ENCODE measurements at regions not wholly inside any gene's neighbourhood (a gene's known extent, or its start where the extent isn't known, plus 50 kb on each side); places are given as distances from the start of the nearest gene placed in this dataset.
"Not testable (repeated sequence)": the region's sequence is repeated elsewhere in the genome, so short reads cannot be mapped to it uniquely, and the experiment has no call there.

- Mint-ChIP-seq H3K27me3 (ENCODE audit: insufficient read depth, unreplicated experiment) (no peaks in the 10 kb centered on the region), H3K36me3 (ENCODE audit: insufficient read depth, unreplicated experiment) (no peaks in the 10 kb centered on the region), H3K4me3 (ENCODE audit: unreplicated experiment) (no peak overlapping the region), H3K27ac (ENCODE audit: low read depth, unreplicated experiment) (no peak overlapping the region), H3K9me3 (ENCODE audit: unreplicated experiment) (no peaks in the 10 kb centered on the region), H3K4me1 (ENCODE audit: insufficient read depth, unreplicated experiment) (no peaks in the 10 kb centered on the region)
- no peak for TF ChIP-seq CTCF (IDR thresholded peaks at IDR 0.05; ENCODE audit: unreplicated experiment)
- CTCF ChIA-PET, result no interaction called here
- intact Hi-C loops (cut with micrococcal nuclease), result no loop called here
- no TSS peak for BruUV-seq (replicated peaks)
- POLR2A ChIA-PET, result no interaction called here
- no peak for DNase-seq (ENCODE audit: unreplicated experiment)
These were observed 1571.3 kb downstream of the TSPY10 start for GRCh38 chrY:11099004-11099403.

GRCh38 chrY:11100472-11100871 lies 1572.8 kb downstream of the TSPY10 start:
- H3K27me3 Mint-ChIP-seq (ENCODE audit: insufficient read depth, unreplicated experiment); DNase-seq (ENCODE audit: unreplicated experiment); BruUV-seq (replicated peaks); H3K9me3 Mint-ChIP-seq (ENCODE audit: unreplicated experiment); H3K36me3 Mint-ChIP-seq (ENCODE audit: insufficient read depth, unreplicated experiment); intact Hi-C loops (cut with micrococcal nuclease); CTCF ChIA-PET; POLR2A ChIA-PET; H3K4me3 Mint-ChIP-seq (ENCODE audit: unreplicated experiment); H3K4me1 Mint-ChIP-seq (ENCODE audit: insufficient read depth, unreplicated experiment); H3K27ac Mint-ChIP-seq (ENCODE audit: low read depth, unreplicated experiment): not testable (repeated sequence)

- H3K4me1 Mint-ChIP-seq (ENCODE audit: insufficient read depth, unreplicated experiment); intact Hi-C loops (cut with micrococcal nuclease); DNase-seq (ENCODE audit: unreplicated experiment); H3K36me3 Mint-ChIP-seq (ENCODE audit: insufficient read depth, unreplicated experiment); POLR2A ChIA-PET; CTCF ChIA-PET; H3K4me3 Mint-ChIP-seq (ENCODE audit: unreplicated experiment); H3K27ac Mint-ChIP-seq (ENCODE audit: low read depth, unreplicated experiment); H3K27me3 Mint-ChIP-seq (ENCODE audit: insufficient read depth, unreplicated experiment); BruUV-seq (replicated peaks); H3K9me3 Mint-ChIP-seq (ENCODE audit: unreplicated experiment): not testable (repeated sequence)
These were observed 1575.3 kb downstream of the TSPY10 start for GRCh38 chrY:11102987-11103386.

GRCh38 chrY:11107127-11107918 lies 1579.6 kb downstream of the TSPY10 start:
- H3K4me3 Mint-ChIP-seq (ENCODE audit: unreplicated experiment); H3K36me3 Mint-ChIP-seq (ENCODE audit: insufficient read depth, unreplicated experiment); H3K27me3 Mint-ChIP-seq (ENCODE audit: insufficient read depth, unreplicated experiment); CTCF ChIA-PET; H3K4me1 Mint-ChIP-seq (ENCODE audit: insufficient read depth, unreplicated experiment); DNase-seq (ENCODE audit: unreplicated experiment); H3K27ac Mint-ChIP-seq (ENCODE audit: low read depth, unreplicated experiment); intact Hi-C loops (cut with micrococcal nuclease); H3K9me3 Mint-ChIP-seq (ENCODE audit: unreplicated experiment); POLR2A ChIA-PET; BruUV-seq (replicated peaks): not testable (repeated sequence)

- CTCF ChIA-PET; H3K27me3 Mint-ChIP-seq (ENCODE audit: insufficient read depth, unreplicated experiment); H3K9me3 Mint-ChIP-seq (ENCODE audit: unreplicated experiment); H3K4me1 Mint-ChIP-seq (ENCODE audit: insufficient read depth, unreplicated experiment); DNase-seq (ENCODE audit: unreplicated experiment); H3K4me3 Mint-ChIP-seq (ENCODE audit: unreplicated experiment); H3K27ac Mint-ChIP-seq (ENCODE audit: low read depth, unreplicated experiment); POLR2A ChIA-PET; BruUV-seq (replicated peaks); intact Hi-C loops (cut with micrococcal nuclease); H3K36me3 Mint-ChIP-seq (ENCODE audit: insufficient read depth, unreplicated experiment): not testable (repeated sequence)
These were observed 1549.3 kb upstream of the USP9Y start for GRCh38 chrY:11151724-11152123.

- H3K4me1 Mint-ChIP-seq (ENCODE audit: insufficient read depth, unreplicated experiment); H3K4me3 Mint-ChIP-seq (ENCODE audit: unreplicated experiment); H3K27ac Mint-ChIP-seq (ENCODE audit: low read depth, unreplicated experiment); POLR2A ChIA-PET; H3K27me3 Mint-ChIP-seq (ENCODE audit: insufficient read depth, unreplicated experiment); BruUV-seq (replicated peaks); H3K36me3 Mint-ChIP-seq (ENCODE audit: insufficient read depth, unreplicated experiment); CTCF ChIA-PET; intact Hi-C loops (cut with micrococcal nuclease); DNase-seq (ENCODE audit: unreplicated experiment); H3K9me3 Mint-ChIP-seq (ENCODE audit: unreplicated experiment): not testable (repeated sequence)
These were observed 1544.9 kb upstream of the USP9Y start for GRCh38 chrY:11156100-11156499.

- H3K27ac Mint-ChIP-seq (ENCODE audit: low read depth, unreplicated experiment); CTCF ChIA-PET; intact Hi-C loops (cut with micrococcal nuclease); H3K36me3 Mint-ChIP-seq (ENCODE audit: insufficient read depth, unreplicated experiment); H3K4me3 Mint-ChIP-seq (ENCODE audit: unreplicated experiment); POLR2A ChIA-PET; H3K9me3 Mint-ChIP-seq (ENCODE audit: unreplicated experiment); DNase-seq (ENCODE audit: unreplicated experiment); BruUV-seq (replicated peaks); H3K27me3 Mint-ChIP-seq (ENCODE audit: insufficient read depth, unreplicated experiment); H3K4me1 Mint-ChIP-seq (ENCODE audit: insufficient read depth, unreplicated experiment): not testable (repeated sequence)
These were observed 1544.2 kb upstream of the USP9Y start for GRCh38 chrY:11156846-11157245.

- intact Hi-C loops (cut with micrococcal nuclease); H3K36me3 Mint-ChIP-seq (ENCODE audit: insufficient read depth, unreplicated experiment); CTCF ChIA-PET; POLR2A ChIA-PET; H3K9me3 Mint-ChIP-seq (ENCODE audit: unreplicated experiment); H3K27me3 Mint-ChIP-seq (ENCODE audit: insufficient read depth, unreplicated experiment); H3K4me3 Mint-ChIP-seq (ENCODE audit: unreplicated experiment); H3K27ac Mint-ChIP-seq (ENCODE audit: low read depth, unreplicated experiment); DNase-seq (ENCODE audit: unreplicated experiment); H3K4me1 Mint-ChIP-seq (ENCODE audit: insufficient read depth, unreplicated experiment); BruUV-seq (replicated peaks): not testable (repeated sequence)
These were observed 1524.0 kb upstream of the USP9Y start for GRCh38 chrY:11177033-11177432.

GRCh38 chrY:11201133-11201532 lies 1499.9 kb upstream of the USP9Y start:
- intact Hi-C loops (cut with micrococcal nuclease); H3K4me3 Mint-ChIP-seq (ENCODE audit: unreplicated experiment); CTCF ChIA-PET; H3K36me3 Mint-ChIP-seq (ENCODE audit: insufficient read depth, unreplicated experiment); H3K4me1 Mint-ChIP-seq (ENCODE audit: insufficient read depth, unreplicated experiment); H3K9me3 Mint-ChIP-seq (ENCODE audit: unreplicated experiment); H3K27ac Mint-ChIP-seq (ENCODE audit: low read depth, unreplicated experiment); POLR2A ChIA-PET; DNase-seq (ENCODE audit: unreplicated experiment); H3K27me3 Mint-ChIP-seq (ENCODE audit: insufficient read depth, unreplicated experiment); BruUV-seq (replicated peaks): not testable (repeated sequence)

Measured in MCF 10A (cell line).